Natural killer cell (primary cell): ENCODE measurements at regions not wholly inside any gene's neighbourhood (a gene's known extent, or its start where the extent isn't known, plus 50 kb on each side); places are given as distances from the start of the nearest gene placed in this dataset.

Experiments used
- ATAC-seq, 3 donors: fragments of 150-1000 bp in 2 of 3; fragments of 200-7000 bp in 1 of 3; cut with Tn5 transposase; 1 replicate in 1 of 3; 2 replicates in 2 of 3; pipeline ENCODE4 v1.10.0; 2021; ENCODE audit warnings: mild to moderate bottlenecking in 2 of 3, moderate library complexity in 2 of 3
- DNase-seq, 2 donors: peaks; one replicate each; pipeline versions ENCODE4 v3.0.0 to v3.0.0-alpha.2; 2013 to 2021; ENCODE audit warnings: mixed read lengths in 1 of 2
- H3K27ac ChIP-seq: one replicate; pipeline ENCODE4 v1.5.1; 2013; ENCODE audit warnings: mild to moderate bottlenecking, low read length
- H3K27me3 ChIP-seq: one replicate; pipeline ENCODE4 v1.6.1; 2013; ENCODE audit warnings: low read length; ENCODE audit not compliant: control insufficient read depth, insufficient read depth
- H3K36me3 ChIP-seq: one replicate; pipeline ENCODE4 v1.6.1; 2013; ENCODE audit warnings: low read length; ENCODE audit not compliant: control insufficient read depth, insufficient read depth
- H3K4me1 ChIP-seq: one replicate; pipeline ENCODE4 v1.6.1; 2013; ENCODE audit warnings: low read length; ENCODE audit not compliant: control insufficient read depth, insufficient read depth
- H3K4me3 ChIP-seq: one replicate; pipeline ENCODE4 v1.5.1; 2013; ENCODE audit warnings: low read length
- H3K9me3 ChIP-seq: one replicate; pipeline ENCODE4 v1.6.1; 2013; ENCODE audit warnings: low read length; ENCODE audit not compliant: control insufficient read depth, insufficient read depth
- H3K27ac Mint-ChIP-seq, 2 donors: one replicate each; pipeline ENCODE4 v1.8.0; 2022; ENCODE audit warnings: mild to moderate bottlenecking in 2 of 2, mixed read lengths in 2 of 2, moderate library complexity in 1 of 2
- H3K27me3 Mint-ChIP-seq, 2 donors: one replicate each; pipeline ENCODE4 v1.8.0; 2022; ENCODE audit warnings: low read depth in 2 of 2, mixed read lengths in 2 of 2
- H3K36me3 Mint-ChIP-seq: one replicate; pipeline ENCODE4 v1.8.0; 2022; ENCODE audit warnings: mixed read lengths
- H3K4me1 Mint-ChIP-seq, 2 donors: one replicate each; pipeline ENCODE4 v1.8.0; 2022; ENCODE audit warnings: mixed read lengths in 2 of 2
- H3K4me3 Mint-ChIP-seq: one replicate; pipeline ENCODE4 v1.8.0; 2022; ENCODE audit warnings: mild to moderate bottlenecking, moderate library complexity, mixed read lengths
- H3K9me3 Mint-ChIP-seq, 2 donors: one replicate each; pipeline ENCODE4 v1.8.0; 2022; ENCODE audit warnings: mixed read lengths in 2 of 2
- CTCF ChIP-seq: fragments of 200-600 bp; IDR thresholded peaks from one replicate; pipeline ENCODE4 v1.8.0; 2022; ENCODE audit warnings: antibody characterized with exemption
- WGBS: methylation state at CpG from one replicate; pipeline ENCODE4 v1.1.7; 2013; ENCODE audit warnings: missing lambda C conversion rate; ENCODE audit not compliant: insufficient coverage; 5-methylcytosine and 5-hydroxymethylcytosine counted together
- intact Hi-C: fragments of 100-400 bp; cut with micrococcal nuclease; formaldehyde crosslinking; loops from one replicate; pipeline ENCODE4 v1.14.2; 2022

- Histone ChIP-seq H3K4me1 (no peaks in the 10 kb centered on the region), H3K27me3 (no peaks in the 10 kb centered on the region), H3K27ac (no peak overlapping the region), H3K36me3 (no peaks in the 10 kb centered on the region), H3K4me3 (no peak overlapping the region), H3K9me3 (peaks cover 3% of the 10 kb centered on the region)
- ATAC-seq (no peak), DNase-seq (no peak)
- H3K4me1 Mint-ChIP-seq: no peaks in the 10 kb centered on the region
- peaks cover 6 to 7% of the 10 kb centered on the region in 2 donors for H3K9me3 Mint-ChIP-seq
- peaks cover 12% of the 10 kb centered on the region for H3K36me3 Mint-ChIP-seq
- no peak for TF ChIP-seq CTCF
- H3K4me3 Mint-ChIP-seq: no peak overlapping the region
- H3K27ac Mint-ChIP-seq: no peak overlapping the region
- WGBS: 100% methylated on average over 1 of the region's 2 CpGs
- intact Hi-C loops: no loop called here
- no peaks in the 10 kb centered on the region for H3K27me3 Mint-ChIP-seq
Observed at GRCh38 chr21:28309596-28309995, 683.1 kb downstream of the LTN1 start.

GRCh38 chr21:28308516-28308915 lies 684.2 kb downstream of the LTN1 start:
- Histone ChIP-seq H3K27me3 (no peaks in the 10 kb centered on the region), H3K27ac (no peak overlapping the region), H3K36me3 (no peaks in the 10 kb centered on the region), H3K9me3 (peaks cover 3% of the 10 kb centered on the region), H3K4me1 (no peaks in the 10 kb centered on the region), H3K4me3 (no peak overlapping the region)
- WGBS: 100% methylated on average over 1 of the region's 1 CpG
- intact Hi-C loops: no loop called here
- no peak overlapping the region for H3K4me3 Mint-ChIP-seq
- H3K27me3 Mint-ChIP-seq: no peaks in the 10 kb centered on the region
- no peak for TF ChIP-seq CTCF
- H3K27ac Mint-ChIP-seq: no peak overlapping the region
- H3K9me3 Mint-ChIP-seq: peaks cover 6 to 7% of the 10 kb centered on the region in 2 donors
- ATAC-seq (no peak), DNase-seq (no peak)
- H3K4me1 Mint-ChIP-seq: no peaks in the 10 kb centered on the region
- peaks cover 12% of the 10 kb centered on the region for H3K36me3 Mint-ChIP-seq

- Histone ChIP-seq H3K36me3 (no peaks in the 10 kb centered on the region), H3K9me3 (no peaks in the 10 kb centered on the region), H3K27ac (no peak overlapping the region), H3K4me3 (no peak overlapping the region), H3K4me1 (no peaks in the 10 kb centered on the region), H3K27me3 (no peaks in the 10 kb centered on the region)
- Mint-ChIP-seq H3K4me3 (no peak overlapping the region), H3K9me3 (peaks cover 0 to 2% of the 10 kb centered on the region in 2 donors), H3K36me3 (no peaks in the 10 kb centered on the region), H3K27ac (no peak overlapping the region), H3K27me3 (no peaks in the 10 kb centered on the region), H3K4me1 (no peaks in the 10 kb centered on the region)
- no peak for TF ChIP-seq CTCF
- intact Hi-C loops: no loop called here
- ATAC-seq (no peak), DNase-seq (no peak)
Observed at GRCh38 chr21:28299946-28300345, 692.7 kb downstream of the LTN1 start.

- H3K4me1 Mint-ChIP-seq: no peaks in the 10 kb centered on the region
- no peaks in the 10 kb centered on the region for H3K4me1 ChIP-seq
- no peaks in the 10 kb centered on the region for H3K36me3 Mint-ChIP-seq
- no peak overlapping the region for H3K4me3 Mint-ChIP-seq
- DNase-seq: no peak
- H3K27ac Mint-ChIP-seq: no peak overlapping the region
- H3K36me3 ChIP-seq: no peaks in the 10 kb centered on the region
- no peak overlapping the region for H3K27ac ChIP-seq
- intact Hi-C loops: no loop called here
- H3K27me3 ChIP-seq: no peaks in the 10 kb centered on the region
- no peak for TF ChIP-seq CTCF
- H3K9me3 Mint-ChIP-seq: peaks cover 0 to 2% of the 10 kb centered on the region in 2 donors
- H3K27me3 Mint-ChIP-seq: no peaks in the 10 kb centered on the region
- no peak overlapping the region for H3K4me3 ChIP-seq
- H3K9me3 ChIP-seq: no peaks in the 10 kb centered on the region
- ATAC-seq: no peak
Observed at GRCh38 chr21:28298251-28298672, 694.4 kb downstream of the LTN1 start.
